WTC11 (cell line): ENCODE measurements at regions not wholly inside any gene's neighbourhood (a gene's known extent, or its start where the extent isn't known, plus 50 kb on each side); places are given as distances from the start of the nearest gene placed in this dataset.

Experiments
- ATAC-seq: fragments of 200-7000 bp; cut with Tn5 transposase; 2 replicates; pipeline ENCODE4 v1.10.0; 2021; ENCODE audit warnings: mild to moderate bottlenecking, moderate library complexity
- CTCF ChIA-PET: fragments of 300-600 bp; sonication (Branson Sonifier 250); formaldehyde crosslinking; loops from one replicate; lab custom pipeline; 2021; ENCODE audit warnings: antibody characterized with exemption; lab: Charles Lee
- POLR2A ChIA-PET: fragments of 350-600 bp; sonication (Branson Sonifier 250); formaldehyde crosslinking; loops from one replicate; lab custom pipeline; 2021; ENCODE audit warnings: antibody characterized with exemption; lab: Charles Lee
- DNase-seq: peaks from one replicate; pipeline ENCODE4 v3.0.0; 2021; ENCODE audit warnings: low spot score
- H3K27ac Mint-ChIP-seq: 2 replicates; pipeline ENCODE4 v1.8.0; 2021; ENCODE audit warnings: mixed read lengths
- H3K27me3 Mint-ChIP-seq: 2 replicates; pipeline ENCODE4 v1.8.0; 2021; ENCODE audit warnings: low read depth, mild to moderate bottlenecking, moderate library complexity, mixed read lengths
- H3K36me3 Mint-ChIP-seq: 2 replicates; pipeline ENCODE4 v1.8.0; 2021; ENCODE audit warnings: mixed read lengths
- H3K4me1 Mint-ChIP-seq: 2 replicates; pipeline ENCODE4 v1.8.0; 2022; ENCODE audit warnings: mixed read lengths
- H3K4me3 Mint-ChIP-seq: 2 replicates; pipeline ENCODE4 v1.8.0; 2021; ENCODE audit warnings: mild to moderate bottlenecking, moderate library complexity, mixed read lengths
- H3K9me3 Mint-ChIP-seq: 2 replicates; pipeline ENCODE4 v1.8.0; 2021; ENCODE audit warnings: mixed read lengths
- EMX1 ChIP-seq: fragments of 250-450 bp; sonication (Bioruptor Pico); IDR thresholded peaks from 2 replicates; pipeline ENCODE4 v1.8.0; 2021; ENCODE audit warnings: mild to moderate bottlenecking
- FOXP1 ChIP-seq: sonication (generic); formaldehyde crosslinking; IDR thresholded peaks from 2 replicates; pipeline ENCODE4 v1.8.0; 2022; ENCODE audit warnings: missing genetic modification reagents, mild to moderate bottlenecking, moderate library complexity, borderline replicate concordance
- GRHL2 ChIP-seq: fragments of 250-450 bp; sonication (Bioruptor Pico); IDR thresholded peaks from 2 replicates; pipeline ENCODE4 v1.8.0; 2022; ENCODE audit warnings: mild to moderate bottlenecking, moderate library complexity; ENCODE audit not compliant: insufficient replicate concordance, severe bottlenecking
- GTF2I ChIP-seq: fragments of 250-450 bp; sonication (Bioruptor Pico); conservative IDR thresholded peaks from 2 replicates; pipeline ENCODE4 v1.4.0; 2021; ENCODE audit warnings: mild to moderate bottlenecking
- KAT7 ChIP-seq: sonication (generic); formaldehyde crosslinking; IDR thresholded peaks from 2 replicates; pipeline ENCODE4 v1.8.1; 2023; ENCODE audit warnings: missing genetic modification reagents, mild to moderate bottlenecking, borderline replicate concordance
- NR1H2 ChIP-seq: sonication (generic); formaldehyde crosslinking; IDR thresholded peaks from 2 replicates; pipeline ENCODE4 v1.9.0; 2021; ENCODE audit warnings: mild to moderate bottlenecking, moderate library complexity, missing genetic modification reagents
- NR3C1 ChIP-seq: sonication (generic); formaldehyde crosslinking; conservative IDR thresholded peaks from 2 replicates; pipeline ENCODE4 v1.8.1; 2023; ENCODE audit warnings: low read depth, mild to moderate bottlenecking, missing genetic modification reagents
- OVOL2 ChIP-seq: fragments of 250-450 bp; sonication (Bioruptor Pico); IDR thresholded peaks from 2 replicates; pipeline ENCODE4 v1.9.0; 2021; ENCODE audit warnings: mild to moderate bottlenecking, borderline replicate concordance
- SMAD4 ChIP-seq: sonication (generic); formaldehyde crosslinking; IDR thresholded peaks from 2 replicates; pipeline ENCODE4 v1.8.0; 2022; ENCODE audit warnings: mild to moderate bottlenecking, missing genetic modification reagents
- SOX15 ChIP-seq: fragments of 250-450 bp; sonication (Bioruptor Pico); IDR thresholded peaks from 2 replicates; pipeline ENCODE4 v1.9.0; 2021; ENCODE audit warnings: mild to moderate bottlenecking
- TCF7 ChIP-seq: sonication (generic); formaldehyde crosslinking; IDR thresholded peaks from 2 replicates; pipeline ENCODE4 v1.8.0; 2022; ENCODE audit warnings: mild to moderate bottlenecking, low read depth, missing genetic modification reagents, moderate library complexity
- ZNF138 ChIP-seq: sonication (generic); formaldehyde crosslinking; conservative IDR thresholded peaks from 2 replicates; pipeline ENCODE4 v1.8.1; 2022; ENCODE audit warnings: mild to moderate bottlenecking, moderate library complexity, missing genetic modification reagents
- ZNF671 ChIP-seq: fragments of 250-450 bp; sonication (Bioruptor Pico); IDR thresholded peaks from 2 replicates; pipeline ENCODE4 v1.8.0; 2021; ENCODE audit warnings: mild to moderate bottlenecking
- TF ChIP-seq, protein P1 (sequence below): fragments of 250-450 bp; sonication (Bioruptor Pico); IDR thresholded peaks from 2 replicates; pipeline ENCODE4 v1.8.0; 2021; ENCODE audit warnings: mild to moderate bottlenecking
- TF ChIP-seq, protein P2 (sequence below): sonication (generic); formaldehyde crosslinking; conservative IDR thresholded peaks from 2 replicates; pipeline ENCODE4 v1.8.1; 2023; ENCODE audit warnings: mild to moderate bottlenecking, low read depth, missing genetic modification reagents, moderate library complexity
- TF ChIP-seq, protein P3 (sequence below): sonication (generic); formaldehyde crosslinking; IDR thresholded peaks from 2 replicates; pipeline ENCODE4 v1.8.1; 2022; ENCODE audit warnings: low read depth, mild to moderate bottlenecking, moderate library complexity, missing genetic modification reagents, borderline replicate concordance
- TF ChIP-seq, protein P4 (sequence below): sonication (generic); formaldehyde crosslinking; IDR thresholded peaks from 2 replicates; pipeline ENCODE4 v1.8.1; 2023; ENCODE audit warnings: mild to moderate bottlenecking, moderate library complexity, missing genetic modification reagents
- TF ChIP-seq, protein P5 (sequence below): sonication (generic); formaldehyde crosslinking; IDR thresholded peaks from 2 replicates; pipeline ENCODE4 v1.8.0; 2022; ENCODE audit warnings: mild to moderate bottlenecking, missing genetic modification reagents
- TF ChIP-seq, protein P6 (sequence below): fragments of 250-450 bp; sonication (Bioruptor Pico); IDR thresholded peaks from 2 replicates; pipeline ENCODE4 v1.9.0; 2021; ENCODE audit warnings: mild to moderate bottlenecking

DNA sequence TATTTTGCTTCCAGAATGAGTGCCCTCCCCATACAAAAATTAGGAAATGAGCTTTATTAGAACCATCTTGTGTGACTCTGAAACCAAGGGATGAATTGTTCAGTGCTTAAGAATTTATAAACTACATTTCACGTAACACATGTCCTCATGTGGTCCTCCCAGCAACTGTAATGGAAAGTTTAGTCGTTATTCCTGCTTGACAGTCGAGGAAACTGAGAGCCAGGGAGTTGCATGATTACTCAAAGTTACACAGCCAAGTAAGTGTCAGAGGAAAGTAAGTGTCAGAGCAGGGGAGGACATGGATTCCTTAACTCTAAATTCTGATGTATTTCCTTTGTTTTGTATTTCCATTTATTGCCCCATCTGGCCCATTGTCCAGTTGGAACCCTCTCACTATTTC, 453.9 kb downstream of the FUT8 start:
- Mint-ChIP-seq H3K36me3 (no peaks in the 10 kb centered on the region), H3K9me3 (peaks cover under 1% of the 10 kb centered on the region; the same call in 1 of the 2 replicates), H3K4me1 (no peaks in the 10 kb centered on the region), H3K27ac (no peak overlapping the region), H3K4me3 (no peak overlapping the region), H3K27me3 (no peaks in the 10 kb centered on the region)
- no peak for ATAC-seq
- POLR2A ChIA-PET = interaction anchor here (0.6 kb wide), 1 partner anchor 39 kb away, joined by 4 read pairs; no protein-coding TSS in a partner anchor
- DNase-seq = no peak
- CTCF ChIA-PET = interaction anchor here (0.8 kb wide), 1 partner anchor 42 kb away, joined by 4 read pairs; no protein-coding TSS in a partner anchor
- no peak for TF ChIP-seq NR3C1

DNA sequence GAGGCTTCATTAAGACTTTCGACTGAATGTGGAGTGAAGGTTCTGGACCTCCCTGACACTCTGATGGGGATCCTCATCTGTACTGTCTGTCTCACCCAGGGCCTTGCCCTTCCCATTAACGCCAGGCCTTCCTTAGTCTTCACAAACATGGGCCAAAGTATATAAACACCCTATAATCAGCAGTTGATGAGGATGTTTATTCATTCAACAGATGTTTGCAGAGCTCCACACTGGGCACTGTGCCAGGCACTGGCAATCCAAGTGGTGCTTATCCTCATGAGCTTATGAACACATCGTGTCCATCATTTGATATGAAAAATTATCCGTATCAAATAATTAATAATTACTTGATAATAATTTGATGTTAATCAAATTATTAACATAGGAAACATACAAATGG, 454.4 kb downstream of the FUT8 start:
- CTCF ChIA-PET = no interaction called here
- POLR2A ChIA-PET = interaction anchor here (0.6 kb wide), 1 partner anchor 40 kb away, joined by 4 read pairs; no protein-coding TSS in a partner anchor
- Mint-ChIP-seq H3K4me1 (no peaks in the 10 kb centered on the region), H3K27ac (no peak overlapping the region), H3K4me3 (no peak overlapping the region), H3K27me3 (no peaks in the 10 kb centered on the region), H3K9me3 (no peaks in the 10 kb centered on the region), H3K36me3 (no peaks in the 10 kb centered on the region)
- ATAC-seq (no peak), DNase-seq (no peak)
- TF ChIP-seq SMAD4 (CRISPR knock-in tag) (no peak), NR1H2 (CRISPR knock-in tag) (no peak), TCF7 (CRISPR knock-in tag) (no peak), GTF2I (CRISPR knock-in tag) (no peak), KAT7 (CRISPR knock-in tag) (no peak), ZNF671 (CRISPR knock-in tag) (no peak), NR3C1 (no peak)
- TF ChIP-seq, protein P1, sequence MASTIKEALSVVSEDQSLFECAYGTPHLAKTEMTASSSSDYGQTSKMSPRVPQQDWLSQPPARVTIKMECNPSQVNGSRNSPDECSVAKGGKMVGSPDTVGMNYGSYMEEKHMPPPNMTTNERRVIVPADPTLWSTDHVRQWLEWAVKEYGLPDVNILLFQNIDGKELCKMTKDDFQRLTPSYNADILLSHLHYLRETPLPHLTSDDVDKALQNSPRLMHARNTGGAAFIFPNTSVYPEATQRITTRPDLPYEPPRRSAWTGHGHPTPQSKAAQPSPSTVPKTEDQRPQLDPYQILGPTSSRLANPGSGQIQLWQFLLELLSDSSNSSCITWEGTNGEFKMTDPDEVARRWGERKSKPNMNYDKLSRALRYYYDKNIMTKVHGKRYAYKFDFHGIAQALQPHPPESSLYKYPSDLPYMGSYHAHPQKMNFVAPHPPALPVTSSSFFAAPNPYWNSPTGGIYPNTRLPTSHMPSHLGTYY (CRISPR knock-in tag) = no peak
- TF ChIP-seq, protein P2, sequence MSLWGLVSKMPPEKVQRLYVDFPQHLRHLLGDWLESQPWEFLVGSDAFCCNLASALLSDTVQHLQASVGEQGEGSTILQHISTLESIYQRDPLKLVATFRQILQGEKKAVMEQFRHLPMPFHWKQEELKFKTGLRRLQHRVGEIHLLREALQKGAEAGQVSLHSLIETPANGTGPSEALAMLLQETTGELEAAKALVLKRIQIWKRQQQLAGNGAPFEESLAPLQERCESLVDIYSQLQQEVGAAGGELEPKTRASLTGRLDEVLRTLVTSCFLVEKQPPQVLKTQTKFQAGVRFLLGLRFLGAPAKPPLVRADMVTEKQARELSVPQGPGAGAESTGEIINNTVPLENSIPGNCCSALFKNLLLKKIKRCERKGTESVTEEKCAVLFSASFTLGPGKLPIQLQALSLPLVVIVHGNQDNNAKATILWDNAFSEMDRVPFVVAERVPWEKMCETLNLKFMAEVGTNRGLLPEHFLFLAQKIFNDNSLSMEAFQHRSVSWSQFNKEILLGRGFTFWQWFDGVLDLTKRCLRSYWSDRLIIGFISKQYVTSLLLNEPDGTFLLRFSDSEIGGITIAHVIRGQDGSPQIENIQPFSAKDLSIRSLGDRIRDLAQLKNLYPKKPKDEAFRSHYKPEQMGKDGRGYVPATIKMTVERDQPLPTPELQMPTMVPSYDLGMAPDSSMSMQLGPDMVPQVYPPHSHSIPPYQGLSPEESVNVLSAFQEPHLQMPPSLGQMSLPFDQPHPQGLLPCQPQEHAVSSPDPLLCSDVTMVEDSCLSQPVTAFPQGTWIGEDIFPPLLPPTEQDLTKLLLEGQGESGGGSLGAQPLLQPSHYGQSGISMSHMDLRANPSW (CRISPR knock-in tag) = no peak
- TF ChIP-seq, protein P3, sequence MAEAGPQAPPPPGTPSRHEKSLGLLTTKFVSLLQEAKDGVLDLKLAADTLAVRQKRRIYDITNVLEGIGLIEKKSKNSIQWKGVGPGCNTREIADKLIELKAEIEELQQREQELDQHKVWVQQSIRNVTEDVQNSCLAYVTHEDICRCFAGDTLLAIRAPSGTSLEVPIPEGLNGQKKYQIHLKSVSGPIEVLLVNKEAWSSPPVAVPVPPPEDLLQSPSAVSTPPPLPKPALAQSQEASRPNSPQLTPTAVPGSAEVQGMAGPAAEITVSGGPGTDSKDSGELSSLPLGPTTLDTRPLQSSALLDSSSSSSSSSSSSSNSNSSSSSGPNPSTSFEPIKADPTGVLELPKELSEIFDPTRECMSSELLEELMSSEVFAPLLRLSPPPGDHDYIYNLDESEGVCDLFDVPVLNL (CRISPR knock-in tag) = no peak

DNA sequence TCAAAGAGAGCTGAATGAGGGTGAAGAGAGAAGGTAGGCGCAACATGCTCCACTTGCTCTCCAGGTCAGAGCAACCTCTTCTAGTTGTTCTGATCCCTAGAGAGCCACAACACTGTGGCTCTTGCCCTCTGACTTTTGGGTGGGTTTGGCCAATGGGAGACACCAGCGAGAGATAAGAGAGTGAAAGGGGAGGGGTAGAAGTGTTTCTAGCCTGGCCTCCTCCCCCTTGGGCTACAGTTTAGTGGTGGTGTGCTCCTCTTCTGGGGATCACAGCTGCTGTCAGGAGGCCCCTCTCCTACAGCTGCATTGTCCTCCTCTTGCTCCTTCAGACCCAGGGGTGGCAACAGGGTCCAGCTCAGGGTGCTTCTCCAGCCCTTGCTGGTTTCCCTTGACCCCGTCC, 454.8 kb downstream of the FUT8 start:
- H3K27ac Mint-ChIP-seq = no peak overlapping the region
- H3K4me3 Mint-ChIP-seq = no peak overlapping the region
- POLR2A ChIA-PET = no interaction called here
- no peaks in the 10 kb centered on the region for H3K36me3 Mint-ChIP-seq
- no peak for TF ChIP-seq EMX1
- TF ChIP-seq, protein P4, sequence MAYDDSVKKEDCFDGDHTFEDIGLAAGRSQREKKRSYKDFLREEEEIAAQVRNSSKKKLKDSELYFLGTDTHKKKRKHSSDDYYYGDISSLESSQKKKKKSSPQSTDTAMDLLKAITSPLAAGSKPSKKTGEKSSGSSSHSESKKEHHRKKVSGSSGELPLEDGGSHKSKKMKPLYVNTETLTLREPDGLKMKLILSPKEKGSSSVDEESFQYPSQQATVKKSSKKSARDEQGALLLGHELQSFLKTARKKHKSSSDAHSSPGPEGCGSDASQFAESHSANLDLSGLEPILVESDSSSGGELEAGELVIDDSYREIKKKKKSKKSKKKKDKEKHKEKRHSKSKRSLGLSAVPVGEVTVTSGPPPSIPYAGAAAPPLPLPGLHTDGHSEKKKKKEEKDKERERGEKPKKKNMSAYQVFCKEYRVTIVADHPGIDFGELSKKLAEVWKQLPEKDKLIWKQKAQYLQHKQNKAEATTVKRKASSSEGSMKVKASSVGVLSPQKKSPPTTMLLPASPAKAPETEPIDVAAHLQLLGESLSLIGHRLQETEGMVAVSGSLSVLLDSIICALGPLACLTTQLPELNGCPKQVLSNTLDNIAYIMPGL = no peak
- TF ChIP-seq, protein P5, sequence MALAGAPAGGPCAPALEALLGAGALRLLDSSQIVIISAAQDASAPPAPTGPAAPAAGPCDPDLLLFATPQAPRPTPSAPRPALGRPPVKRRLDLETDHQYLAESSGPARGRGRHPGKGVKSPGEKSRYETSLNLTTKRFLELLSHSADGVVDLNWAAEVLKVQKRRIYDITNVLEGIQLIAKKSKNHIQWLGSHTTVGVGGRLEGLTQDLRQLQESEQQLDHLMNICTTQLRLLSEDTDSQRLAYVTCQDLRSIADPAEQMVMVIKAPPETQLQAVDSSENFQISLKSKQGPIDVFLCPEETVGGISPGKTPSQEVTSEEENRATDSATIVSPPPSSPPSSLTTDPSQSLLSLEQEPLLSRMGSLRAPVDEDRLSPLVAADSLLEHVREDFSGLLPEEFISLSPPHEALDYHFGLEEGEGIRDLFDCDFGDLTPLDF (CRISPR knock-in tag) = no peak
- TF ChIP-seq, protein P6, sequence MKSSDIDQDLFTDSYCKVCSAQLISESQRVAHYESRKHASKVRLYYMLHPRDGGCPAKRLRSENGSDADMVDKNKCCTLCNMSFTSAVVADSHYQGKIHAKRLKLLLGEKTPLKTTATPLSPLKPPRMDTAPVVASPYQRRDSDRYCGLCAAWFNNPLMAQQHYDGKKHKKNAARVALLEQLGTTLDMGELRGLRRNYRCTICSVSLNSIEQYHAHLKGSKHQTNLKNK (CRISPR knock-in tag) = no peak
- no peak for TF ChIP-seq TCF7 (CRISPR knock-in tag)
- TF ChIP-seq, protein P1 (CRISPR knock-in tag) = no peak
- TF ChIP-seq SOX15 (CRISPR knock-in tag) = no peak
- no peak for TF ChIP-seq ZNF138 (CRISPR knock-in tag)
- TF ChIP-seq OVOL2 (CRISPR knock-in tag) = no peak
- TF ChIP-seq FOXP1 (CRISPR knock-in tag) = no peak
- TF ChIP-seq GRHL2 (CRISPR knock-in tag) = no peak
- TF ChIP-seq, all 79 proteins: peak for 0
- DNase-seq = no peak
- CTCF ChIA-PET = no interaction called here
- H3K27me3 Mint-ChIP-seq = no peaks in the 10 kb centered on the region
- H3K9me3 Mint-ChIP-seq = no peaks in the 10 kb centered on the region
- no peaks in the 10 kb centered on the region for H3K4me1 Mint-ChIP-seq
- no peak for ATAC-seq
